ENCODE measurements at regions not wholly inside any gene's neighbourhood (a gene's known extent, or its start where the extent isn't known, plus 50 kb on each side); places are given as distances from the start of the nearest gene placed in this dataset.
A peak's percentile ranks its signal among the peaks of the same experiment; 100 is the strongest.

DNA sequence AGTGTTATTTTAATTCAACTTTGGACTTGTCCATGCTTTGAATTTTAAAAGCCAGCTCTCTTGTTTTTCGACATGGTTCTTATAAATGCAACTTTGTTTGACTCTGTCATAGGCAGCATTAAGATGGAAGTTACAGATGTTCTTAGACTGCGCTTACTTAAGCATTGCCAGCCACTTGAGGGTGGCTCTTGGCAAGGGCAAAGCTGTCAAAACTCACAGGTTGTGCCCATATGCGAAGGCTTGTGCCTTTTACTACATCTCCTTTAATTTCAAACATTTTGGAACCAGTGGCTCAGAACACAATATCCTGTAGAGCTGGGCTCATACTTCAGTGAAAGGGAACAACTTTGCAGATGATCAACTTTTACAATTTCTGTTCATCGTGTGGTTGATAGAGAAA, 135.5 kb downstream of the TRAM1L1 start:
- TF ChIP-seq, protein P1, sequence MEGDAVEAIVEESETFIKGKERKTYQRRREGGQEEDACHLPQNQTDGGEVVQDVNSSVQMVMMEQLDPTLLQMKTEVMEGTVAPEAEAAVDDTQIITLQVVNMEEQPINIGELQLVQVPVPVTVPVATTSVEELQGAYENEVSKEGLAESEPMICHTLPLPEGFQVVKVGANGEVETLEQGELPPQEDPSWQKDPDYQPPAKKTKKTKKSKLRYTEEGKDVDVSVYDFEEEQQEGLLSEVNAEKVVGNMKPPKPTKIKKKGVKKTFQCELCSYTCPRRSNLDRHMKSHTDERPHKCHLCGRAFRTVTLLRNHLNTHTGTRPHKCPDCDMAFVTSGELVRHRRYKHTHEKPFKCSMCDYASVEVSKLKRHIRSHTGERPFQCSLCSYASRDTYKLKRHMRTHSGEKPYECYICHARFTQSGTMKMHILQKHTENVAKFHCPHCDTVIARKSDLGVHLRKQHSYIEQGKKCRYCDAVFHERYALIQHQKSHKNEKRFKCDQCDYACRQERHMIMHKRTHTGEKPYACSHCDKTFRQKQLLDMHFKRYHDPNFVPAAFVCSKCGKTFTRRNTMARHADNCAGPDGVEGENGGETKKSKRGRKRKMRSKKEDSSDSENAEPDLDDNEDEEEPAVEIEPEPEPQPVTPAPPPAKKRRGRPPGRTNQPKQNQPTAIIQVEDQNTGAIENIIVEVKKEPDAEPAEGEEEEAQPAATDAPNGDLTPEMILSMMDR (conservative IDR thresholded peaks at IDR 0.05; ENCODE audit: low read depth, low read length), result no peak
- no peak for DNase-seq (ENCODE audit: low read depth)

DNA sequence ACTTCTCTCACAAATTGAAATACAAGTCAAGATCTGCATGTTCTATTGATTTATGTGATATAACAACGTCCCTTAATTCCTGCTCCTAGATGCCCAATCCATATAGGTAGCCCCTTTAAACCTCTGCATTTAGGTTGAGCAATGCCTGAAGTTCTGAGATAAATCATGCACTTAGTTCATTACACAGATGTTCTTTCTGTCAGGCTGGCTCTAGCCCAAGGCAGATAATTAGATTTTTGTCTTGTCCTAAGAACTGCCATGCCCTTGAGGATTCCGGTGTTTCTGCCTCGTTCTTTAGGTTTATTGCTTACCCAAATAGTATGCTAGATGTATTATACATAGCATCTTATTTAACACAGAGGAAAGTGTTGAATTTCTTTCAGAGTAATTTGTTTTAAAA, 143.1 kb downstream of the TRAM1L1 start:
- DNase-seq (ENCODE audit: low read depth), result no peak
- H3K4me3 ChIP-seq (ENCODE audit: low read length), result no peak overlapping the region
- TF ChIP-seq, protein P1 (conservative IDR thresholded peaks at IDR 0.05; ENCODE audit: low read depth, low read length), result no peak

More for the DNA sequence above, 135.5 kb downstream of the TRAM1L1 start:
- no peak overlapping the region for H3K4me3 ChIP-seq (ENCODE audit: low read length)

DNA sequence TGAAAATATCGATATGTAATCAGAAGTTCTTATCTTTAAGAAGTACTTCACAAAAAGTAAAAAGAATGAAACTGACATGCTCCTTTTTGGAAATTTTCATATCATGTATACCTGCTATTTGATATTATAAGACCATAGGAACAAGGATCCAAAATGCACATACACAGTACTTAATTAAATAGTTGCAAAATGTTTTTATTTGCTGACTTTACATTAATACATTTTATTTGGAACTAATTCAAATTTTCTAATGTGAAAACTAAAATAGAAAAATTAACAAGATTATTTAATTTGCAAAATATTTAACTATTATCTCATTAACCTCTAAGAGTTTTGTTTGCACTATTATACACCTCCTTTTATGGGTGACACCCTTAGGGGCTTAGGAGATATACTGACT, 155.0 kb downstream of the TRAM1L1 start:
- TF ChIP-seq, protein P1 (conservative IDR thresholded peaks at IDR 0.05; ENCODE audit: low read depth, low read length), result no peak
- no peak for DNase-seq (ENCODE audit: low read depth)
- H3K4me3 ChIP-seq (ENCODE audit: low read length), result no peak overlapping the region

DNA sequence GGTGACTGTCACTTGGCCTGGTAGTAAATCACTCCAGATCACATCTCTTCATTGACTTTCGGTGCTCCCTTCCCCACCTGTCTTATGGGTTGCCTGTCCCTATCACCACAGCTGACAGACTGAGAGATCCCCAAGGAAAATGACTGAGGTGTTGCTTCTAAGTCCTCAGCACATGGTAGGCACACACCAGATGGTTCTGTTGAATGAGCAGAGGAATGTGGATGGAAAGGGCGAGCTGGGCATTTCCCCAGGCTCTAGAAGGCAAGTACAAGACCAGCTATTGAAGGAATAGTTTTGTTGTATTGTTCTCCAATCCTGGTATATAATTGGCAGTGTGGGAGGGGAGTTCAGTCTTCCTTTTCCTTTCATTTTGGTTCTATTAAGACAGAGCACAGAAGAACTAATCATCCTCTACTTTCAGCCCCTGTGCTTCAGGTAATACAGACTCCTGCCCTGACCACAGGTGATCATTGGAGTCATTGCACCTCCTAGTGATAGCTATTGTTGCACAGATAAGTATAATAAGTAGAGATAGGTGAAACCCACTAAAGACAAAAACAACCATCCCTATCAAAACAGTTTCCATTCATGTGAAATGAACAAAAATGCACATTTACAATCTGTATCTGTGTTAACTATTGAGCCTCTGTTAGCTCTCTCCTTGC, 158.6 kb downstream of the TRAM1L1 start:
- TF ChIP-seq, protein P1 (conservative IDR thresholded peaks at IDR 0.05; ENCODE audit: low read depth, low read length), result no peak
- no peak for DNase-seq (ENCODE audit: low read depth)
- H3K4me3 ChIP-seq (ENCODE audit: low read length), result no peak overlapping the region

DNA sequence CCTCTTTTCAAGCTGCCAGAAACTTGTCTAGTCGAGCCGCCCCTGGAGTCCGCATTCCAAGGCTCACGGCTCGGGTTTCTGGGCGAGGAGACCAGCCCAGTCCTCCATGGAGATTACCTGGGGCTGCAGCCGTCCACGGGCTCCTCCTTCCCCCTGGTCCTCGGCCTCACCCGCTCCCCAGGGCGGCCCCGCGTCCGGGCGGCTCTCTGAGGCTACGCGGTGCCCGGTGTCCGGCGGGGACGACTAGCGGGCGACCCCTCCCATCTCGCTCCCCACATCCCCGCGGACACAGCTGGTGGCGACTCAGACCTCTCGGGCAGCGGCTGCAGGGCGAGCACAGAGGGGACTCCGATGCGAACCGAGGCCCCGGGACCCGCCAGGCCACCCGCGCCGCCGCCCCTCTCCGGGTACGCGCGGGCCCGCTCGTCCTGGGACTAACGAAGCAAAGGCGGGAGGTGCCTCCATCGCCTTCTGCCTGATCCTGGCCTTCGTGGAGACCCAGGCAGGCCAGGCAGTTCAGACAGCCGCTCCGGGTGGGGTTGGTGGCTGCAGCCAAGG, 159.4 kb downstream of the TRAM1L1 start:
- peak; percentile 7 for DNase-seq (ENCODE audit: low read depth)
- H3K4me3 ChIP-seq (ENCODE audit: low read length), result peak overlapping the region; percentile 57
- TF ChIP-seq, protein P1 (conservative IDR thresholded peaks at IDR 0.05; ENCODE audit: low read depth, low read length), result no peak

DNA sequence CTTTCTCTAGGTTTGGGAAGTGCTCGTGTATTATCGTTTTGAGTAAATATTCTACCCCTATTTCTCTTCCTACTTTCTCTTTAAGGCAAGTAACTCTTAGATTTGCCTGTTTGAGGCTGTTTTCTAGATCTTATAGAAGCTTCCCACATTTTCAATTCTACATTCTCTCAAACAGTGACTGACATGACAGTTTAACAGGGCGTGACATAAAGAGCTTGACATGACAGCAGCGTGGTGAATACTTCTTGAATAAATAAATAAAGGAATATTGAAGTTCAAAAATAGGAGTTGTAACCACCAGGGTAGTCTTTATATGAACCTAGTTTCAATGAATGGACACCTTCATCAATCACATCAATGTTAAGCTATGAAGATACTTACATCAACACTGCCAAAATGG, 162.0 kb downstream of the TRAM1L1 start:
- no peak overlapping the region for H3K4me3 ChIP-seq (ENCODE audit: low read length)
- DNase-seq (ENCODE audit: low read depth), result no peak
- TF ChIP-seq, protein P1 (conservative IDR thresholded peaks at IDR 0.05; ENCODE audit: low read depth, low read length), result no peak

DNA sequence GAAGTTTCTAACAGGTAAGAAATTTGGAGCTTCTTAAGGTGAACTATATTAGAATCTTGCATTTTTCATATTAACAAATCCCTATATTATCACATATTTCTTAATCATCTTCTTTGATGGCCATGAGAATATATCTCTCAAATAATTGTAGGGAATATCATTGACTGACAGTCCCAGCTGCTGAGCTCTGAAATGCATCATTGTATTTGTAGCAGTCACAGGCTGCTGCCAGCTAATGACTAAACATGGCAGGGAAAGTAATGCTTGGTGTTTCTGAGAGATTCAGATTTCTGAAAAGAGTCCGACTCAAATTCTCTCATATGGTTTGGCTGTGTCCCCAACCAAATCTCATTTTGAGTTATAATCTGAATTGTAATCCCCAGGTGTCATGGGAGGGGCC, 171.9 kb downstream of the TRAM1L1 start:
- no peak for DNase-seq (ENCODE audit: low read depth)
- no peak overlapping the region for H3K4me3 ChIP-seq (ENCODE audit: low read length)
- TF ChIP-seq, protein P1 (conservative IDR thresholded peaks at IDR 0.05; ENCODE audit: low read depth, low read length), result no peak

Data from retinal pigment epithelial cell (primary cell).